Astrocyte (in vitro differentiated cells and primary cell): ENCODE measurements at regions not wholly inside any gene's neighbourhood (a gene's known extent, or its start where the extent isn't known, plus 50 kb on each side); places are given as distances from the start of the nearest gene placed in this dataset.

Source experiments
- DNase-seq: peaks from one replicate; pipeline ENCODE4 v3.0.0-alpha.2; 2010; ENCODE audit warnings: low read depth
- FAIRE-seq: peaks from 2 replicates; lab custom pipeline; 2011; peaks lifted over from hg19 to GRCh38; lab: Jason Lieb, UNC
- H2AFZ ChIP-seq: 2 replicates; pipeline ENCODE4 v1.6.0; 2012; ENCODE audit warnings: low read depth, low read length, inconsistent platforms
- H3K27ac ChIP-seq: 2 replicates; pipeline ENCODE4 v1.5.1; 2011; ENCODE audit warnings: low read depth, low read length, inconsistent platforms
- H3K27me3 ChIP-seq: 2 replicates; pipeline ENCODE4 v1.6.0; 2011; ENCODE audit warnings: low read length, inconsistent platforms; ENCODE audit not compliant: insufficient read depth
- H3K36me3 ChIP-seq: 2 replicates; pipeline ENCODE4 v1.5.1; 2011; ENCODE audit warnings: low read length, inconsistent platforms; ENCODE audit not compliant: insufficient read depth
- H3K4me1 ChIP-seq: 2 replicates; pipeline ENCODE4 v1.5.1; 2011; ENCODE audit warnings: low read length, inconsistent platforms; ENCODE audit not compliant: insufficient read depth
- H3K4me2 ChIP-seq: 2 replicates; pipeline ENCODE4 v1.6.0; 2012; ENCODE audit warnings: low read length, inconsistent platforms
- H3K4me3 ChIP-seq: 2 replicates; pipeline ENCODE4 v1.5.1; 2011; ENCODE audit warnings: low read depth, mild to moderate bottlenecking, low read length, inconsistent platforms; ENCODE audit not compliant: insufficient read depth
- H3K79me2 ChIP-seq: 2 replicates; pipeline ENCODE4 v1.6.0; 2012; ENCODE audit warnings: mild to moderate bottlenecking, low read length, inconsistent platforms; ENCODE audit not compliant: insufficient read depth
- H3K9ac ChIP-seq: 2 replicates; pipeline ENCODE4 v1.6.0; 2012; ENCODE audit warnings: mild to moderate bottlenecking, low read length, inconsistent platforms
- H3K9me3 ChIP-seq: 2 replicates; pipeline ENCODE4 v1.5.1; 2012; ENCODE audit warnings: low read depth, mild to moderate bottlenecking, low read length, inconsistent platforms; ENCODE audit not compliant: insufficient read depth
- H4K20me1 ChIP-seq: 2 replicates; pipeline ENCODE4 v1.6.0; 2012; ENCODE audit warnings: low read length, inconsistent platforms; ENCODE audit not compliant: insufficient read depth
- H3K27ac Mint-ChIP-seq: one replicate; pipeline ENCODE4 v1.8.0; 2021; ENCODE audit warnings: mild to moderate bottlenecking, mixed read lengths; ENCODE audit not compliant: unreplicated experiment
- H3K27me3 Mint-ChIP-seq: one replicate; pipeline ENCODE4 v1.8.0; 2021; ENCODE audit warnings: low read depth, mixed read lengths; ENCODE audit not compliant: unreplicated experiment
- H3K36me3 Mint-ChIP-seq: one replicate; pipeline ENCODE4 v1.8.0; 2021; ENCODE audit warnings: low read depth, mixed read lengths; ENCODE audit not compliant: unreplicated experiment
- H3K4me1 Mint-ChIP-seq: one replicate; pipeline ENCODE4 v1.8.0; 2021; ENCODE audit warnings: low read depth, mixed read lengths; ENCODE audit not compliant: unreplicated experiment
- H3K4me3 Mint-ChIP-seq: one replicate; pipeline ENCODE4 v1.8.0; 2021; ENCODE audit warnings: mild to moderate bottlenecking, moderate library complexity, mixed read lengths; ENCODE audit not compliant: unreplicated experiment
- H3K9me3 Mint-ChIP-seq: one replicate; pipeline ENCODE4 v1.8.0; 2021; ENCODE audit warnings: mild to moderate bottlenecking, mixed read lengths; ENCODE audit not compliant: unreplicated experiment
- CTCF ChIP-seq: IDR thresholded peaks from 2 replicates; pipeline ENCODE4 v1.5.1; 2011; ENCODE audit warnings: low read depth, mild to moderate bottlenecking, inconsistent platforms, low read length, moderate library complexity; ENCODE audit not compliant: insufficient read depth
- EZH2 ChIP-seq: IDR thresholded peaks from 2 replicates; pipeline ENCODE4 v1.6.1; 2012; ENCODE audit warnings: mild to moderate bottlenecking, low read length, inconsistent platforms; ENCODE audit not compliant: insufficient read depth

- H3K36me3 ChIP-seq = no peaks in the 10 kb centered on the region
- H4K20me1 ChIP-seq = no peaks in the 10 kb centered on the region
- Mint-ChIP-seq H3K9me3 (peaks cover 4% of the 10 kb centered on the region), H3K4me1 (peaks cover 39% of the 10 kb centered on the region), H3K4me3 (no peak overlapping the region), H3K36me3 (peaks cover 2% of the 10 kb centered on the region), H3K27ac (peak overlapping the region; percentile 64), H3K27me3 (peaks cover 2% of the 10 kb centered on the region)
- FAIRE-seq = no peak
- H3K9ac ChIP-seq = no peak overlapping the region
- H3K27ac ChIP-seq = no peak overlapping the region
- DNase-seq = peak; percentile 76
- no peaks in the 10 kb centered on the region for H3K79me2 ChIP-seq
- no peak overlapping the region for H3K4me3 ChIP-seq
- TF ChIP-seq CTCF (no peak), EZH2 (no peak)
- H3K4me1 ChIP-seq = peaks cover 13% of the 10 kb centered on the region
- no peak overlapping the region for H3K4me2 ChIP-seq
- no peaks in the 10 kb centered on the region for H3K9me3 ChIP-seq
- no peak overlapping the region for H2AFZ ChIP-seq
- no peaks in the 10 kb centered on the region for H3K27me3 ChIP-seq
These were observed 521.9 kb downstream of the BNC2 start for GRCh38 chr9:16348531-16348930.

- DNase-seq (no peak), FAIRE-seq (no peak)
- peaks cover 15% of the 10 kb centered on the region for H3K4me1 Mint-ChIP-seq
- no peak overlapping the region for H3K4me2 ChIP-seq
- no peaks in the 10 kb centered on the region for H4K20me1 ChIP-seq
- TF ChIP-seq EZH2 (no peak), CTCF (no peak)
- no peak overlapping the region for H3K4me3 ChIP-seq
- peak overlapping the region; percentile 50 for H3K27ac Mint-ChIP-seq
- peaks cover 5% of the 10 kb centered on the region for H3K27me3 Mint-ChIP-seq
- H3K27me3 ChIP-seq = no peaks in the 10 kb centered on the region
- no peak overlapping the region for H3K9ac ChIP-seq
- H3K9me3 ChIP-seq = no peaks in the 10 kb centered on the region
- no peak overlapping the region for H3K4me3 Mint-ChIP-seq
- no peaks in the 10 kb centered on the region for H3K36me3 Mint-ChIP-seq
- no peak overlapping the region for H2AFZ ChIP-seq
- peaks cover 4% of the 10 kb centered on the region for H3K9me3 Mint-ChIP-seq
- H3K27ac ChIP-seq = no peak overlapping the region
- no peaks in the 10 kb centered on the region for H3K36me3 ChIP-seq
- no peaks in the 10 kb centered on the region for H3K4me1 ChIP-seq
- H3K79me2 ChIP-seq = no peaks in the 10 kb centered on the region
These were observed 518.2 kb downstream of the BNC2 start for GRCh38 chr9:16352251-16352650.

- peaks cover 4% of the 10 kb centered on the region for H3K9me3 Mint-ChIP-seq
- Histone ChIP-seq H2AFZ (no peak overlapping the region), H3K27me3 (no peaks in the 10 kb centered on the region), H4K20me1 (no peaks in the 10 kb centered on the region), H3K9ac (no peak overlapping the region), H3K79me2 (no peaks in the 10 kb centered on the region), H3K4me3 (no peak overlapping the region), H3K4me1 (no peaks in the 10 kb centered on the region), H3K36me3 (no peaks in the 10 kb centered on the region), H3K9me3 (no peaks in the 10 kb centered on the region), H3K27ac (no peak overlapping the region), H3K4me2 (no peak overlapping the region)
- DNase-seq (no peak), FAIRE-seq (no peak)
- peaks cover 15% of the 10 kb centered on the region for H3K4me1 Mint-ChIP-seq
- TF ChIP-seq CTCF (no peak), EZH2 (no peak)
- peaks cover 5% of the 10 kb centered on the region for H3K27me3 Mint-ChIP-seq
- H3K36me3 Mint-ChIP-seq = no peaks in the 10 kb centered on the region
- H3K27ac Mint-ChIP-seq = no peak overlapping the region
- H3K4me3 Mint-ChIP-seq = no peak overlapping the region
These were observed 517.6 kb downstream of the BNC2 start for GRCh38 chr9:16352791-16353401.
